ENCODE measurements at regions not wholly inside any gene's neighbourhood (a gene's known extent, or its start where the extent isn't known, plus 50 kb on each side); places are given as distances from the start of the nearest gene placed in this dataset.
A peak's percentile ranks its signal among the peaks of the same experiment; 100 is the strongest.
"Not testable (repeated sequence)": the region's sequence is repeated elsewhere in the genome, so short reads cannot be mapped to it uniquely, and the experiment has no call there.

- intact Hi-C loops (cut with micrococcal nuclease); ATAC-seq; DNase-seq: not testable (repeated sequence)
Observed at GRCh38 chr12:131388164-131389053, 322.5 kb upstream of the SFSWAP start.

- ATAC-seq (no peak), DNase-seq (no peak)
- intact Hi-C loops (cut with micrococcal nuclease), result no loop called here
Observed at GRCh38 chr12:131389054-131390013, 321.6 kb upstream of the SFSWAP start.

- intact Hi-C loops (cut with micrococcal nuclease), result no loop called here
- ATAC-seq (no peak), DNase-seq (no peak)
Observed at GRCh38 chr12:131390412-131391334, 320.2 kb upstream of the SFSWAP start.

DNA sequence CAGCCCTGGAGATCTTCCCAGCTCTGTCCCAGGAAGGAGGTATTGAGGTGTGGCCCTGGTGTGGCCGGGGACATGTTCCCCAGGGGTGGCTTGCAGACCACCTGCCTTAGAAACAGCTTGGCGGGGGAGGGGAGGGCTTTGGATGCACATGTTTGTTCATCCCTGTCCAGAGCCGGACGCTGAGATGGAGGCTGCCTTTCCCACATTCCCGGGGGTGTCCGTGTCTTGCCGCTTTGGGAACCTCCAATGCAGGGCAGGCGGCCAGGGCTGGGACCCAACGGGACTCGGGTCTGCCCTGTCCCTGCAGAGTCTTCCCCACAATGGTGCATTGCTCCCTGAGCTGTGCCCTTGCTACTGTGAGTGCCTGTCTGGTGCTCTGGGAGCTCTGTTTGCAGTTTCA lies 319.5 kb upstream of the SFSWAP start:
- intact Hi-C loops (cut with micrococcal nuclease), result no loop called here
- ATAC-seq, result no peak

DNA sequence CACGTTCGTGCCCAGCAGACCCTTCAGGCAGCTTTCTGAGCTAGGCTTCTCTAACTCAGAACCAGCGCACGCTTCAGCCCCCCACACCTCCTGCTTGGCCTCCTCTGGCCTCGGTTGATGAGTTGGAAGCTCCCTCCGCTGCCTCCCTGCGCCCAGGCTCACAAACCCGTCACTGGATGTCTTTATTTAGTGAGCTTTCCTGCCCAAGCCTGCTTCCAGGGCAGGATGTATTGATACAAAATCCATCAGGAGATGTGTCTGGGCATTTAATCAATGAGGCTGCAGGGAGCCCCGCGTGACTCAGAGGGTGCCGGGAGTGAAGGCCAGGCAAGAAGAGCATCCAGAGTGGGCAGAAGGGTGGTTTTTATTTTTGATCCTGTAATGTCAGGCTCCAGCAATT lies 316.1 kb upstream of the SFSWAP start:
- DNase-seq; ATAC-seq; intact Hi-C loops (cut with micrococcal nuclease): not testable (repeated sequence)

More for the DNA sequence above, 319.5 kb upstream of the SFSWAP start:
- DNase-seq, result no peak

GRCh38 chr12:131395209-131395684 lies 315.6 kb upstream of the SFSWAP start:
- DNase-seq; intact Hi-C loops (cut with micrococcal nuclease); ATAC-seq: not testable (repeated sequence)

GRCh38 chr12:131395971-131396573 lies 314.8 kb upstream of the SFSWAP start:
- ATAC-seq (no peak), DNase-seq (no peak)
- intact Hi-C loops (cut with micrococcal nuclease), result no loop called here

- no peak for ATAC-seq
- intact Hi-C loops (cut with micrococcal nuclease), result no loop called here
- DNase-seq, result no peak
Observed at GRCh38 chr12:131397493-131398181, 313.3 kb upstream of the SFSWAP start.

DNA sequence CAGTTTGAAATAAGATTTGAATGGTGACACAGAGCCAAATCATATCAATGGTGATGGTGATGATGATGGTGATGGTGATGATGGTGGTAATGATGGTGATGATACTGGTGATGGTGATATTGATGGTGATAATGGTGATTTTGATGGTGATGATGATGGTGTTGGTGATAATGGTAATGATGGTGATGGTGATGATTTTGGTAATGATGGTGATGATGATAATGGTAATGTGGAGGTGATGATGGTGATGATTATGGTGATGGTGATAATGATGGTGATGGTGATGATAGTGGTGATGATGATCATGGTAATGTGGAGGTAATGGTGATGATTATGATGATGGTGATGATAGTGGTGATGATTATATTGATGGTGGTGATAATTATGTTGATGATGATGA lies 311.9 kb upstream of the SFSWAP start:
- no peak for ATAC-seq
- DNase-seq, result no peak
- intact Hi-C loops (cut with micrococcal nuclease), result no loop called here

- DNase-seq; intact Hi-C loops (cut with micrococcal nuclease); ATAC-seq: not testable (repeated sequence)
Observed at GRCh38 chr12:131400668-131401294, 310.1 kb upstream of the SFSWAP start.

DNA sequence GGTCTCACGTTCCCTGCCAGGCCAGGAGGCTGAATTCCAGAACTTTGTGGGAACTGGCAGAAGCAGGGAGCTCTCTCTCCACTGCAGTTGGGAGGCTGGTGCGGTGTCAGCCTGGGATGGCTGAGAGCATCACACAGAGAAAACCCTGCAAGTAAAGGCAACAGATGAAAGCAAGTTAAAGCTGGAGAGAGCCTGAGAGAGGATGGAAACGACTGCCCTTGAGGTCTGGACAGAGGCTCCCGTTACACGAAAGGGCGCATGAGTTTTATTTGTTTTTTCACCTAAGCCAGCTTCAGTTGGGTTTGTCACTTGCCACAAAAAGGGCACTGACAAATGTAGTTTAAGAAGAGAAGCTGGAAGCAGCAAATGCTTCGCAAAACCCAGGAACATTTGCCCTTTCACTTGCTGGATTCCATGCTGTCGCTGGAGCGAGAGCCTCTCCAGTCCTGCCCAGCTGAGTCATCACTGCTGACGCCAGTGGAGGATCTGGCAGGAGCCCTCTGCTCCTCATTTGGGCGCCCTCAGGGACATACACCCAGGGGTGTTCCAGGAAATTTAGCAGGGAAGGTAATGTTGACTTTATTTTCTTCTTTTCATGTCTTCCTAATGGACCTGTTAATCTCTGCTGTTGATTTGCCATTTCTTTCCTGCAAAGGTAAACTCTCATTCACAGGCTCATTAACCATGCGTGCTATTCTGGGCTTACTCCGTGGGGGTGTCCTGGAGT lies 308.8 kb upstream of the SFSWAP start:
- DNase-seq; intact Hi-C loops (cut with micrococcal nuclease): not testable (repeated sequence)
- peak; percentile 94 for ATAC-seq

DNA sequence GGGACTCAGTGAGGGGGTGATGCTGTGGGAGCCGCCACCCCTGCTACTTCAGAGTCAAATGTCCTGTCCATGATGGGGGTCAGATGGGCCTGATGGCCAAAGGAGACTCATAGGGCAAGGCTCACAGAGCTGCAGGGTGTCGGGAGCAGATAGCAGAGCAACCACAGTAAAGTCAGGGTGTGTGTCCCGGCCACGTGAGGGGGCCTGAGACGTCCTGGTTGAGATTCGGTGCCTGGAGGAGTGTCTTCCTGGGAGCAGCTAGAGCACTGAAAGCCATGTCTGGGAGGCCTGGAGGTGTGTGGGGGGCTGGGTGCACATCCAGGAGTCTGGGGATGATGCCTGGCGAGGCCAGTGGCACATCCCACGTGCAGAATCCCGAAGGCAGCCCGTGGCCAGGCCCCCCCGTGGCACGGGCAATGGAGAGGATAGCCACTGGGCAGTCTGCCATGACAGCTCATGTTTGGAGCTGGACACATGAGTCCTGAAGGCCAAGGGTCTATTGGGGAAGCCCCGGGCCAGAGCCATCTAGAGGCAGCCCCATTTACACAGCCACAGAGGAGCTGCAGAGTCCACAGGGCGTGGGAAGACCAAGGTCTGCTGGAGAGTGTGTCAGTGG lies 308.0 kb upstream of the SFSWAP start:
- DNase-seq, result no peak
- intact Hi-C loops (cut with micrococcal nuclease), result no loop called here
- ATAC-seq, result no peak

DNA sequence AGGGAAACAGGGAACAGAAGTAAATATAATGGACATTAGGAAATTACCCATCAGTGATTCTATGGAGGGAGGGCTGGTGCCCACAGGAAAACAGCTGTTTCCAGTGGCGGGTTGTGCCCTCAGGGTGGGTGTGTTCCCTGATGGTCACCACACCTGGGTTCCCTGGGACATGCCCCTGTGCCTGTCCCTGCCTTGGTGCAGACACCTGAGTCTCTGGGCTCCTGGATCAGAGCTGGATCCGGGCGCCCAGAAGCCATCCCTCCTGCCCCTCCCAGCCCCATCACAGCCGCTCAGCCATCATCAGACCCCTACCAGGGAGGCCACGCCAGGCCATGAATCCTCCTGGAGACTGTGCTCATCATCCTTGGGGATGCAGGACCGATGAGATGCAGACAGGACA lies 307.2 kb upstream of the SFSWAP start:
- DNase-seq, result no peak
- intact Hi-C loops (cut with micrococcal nuclease), result no loop called here
- no peak for ATAC-seq

GRCh38 chr12:131404705-131405104 lies 306.2 kb upstream of the SFSWAP start:
- no peak for DNase-seq
- no peak for ATAC-seq
- intact Hi-C loops (cut with micrococcal nuclease), result no loop called here

GRCh38 chr12:131407221-131408035 lies 303.5 kb upstream of the SFSWAP start:
- no peak for DNase-seq
- intact Hi-C loops (cut with micrococcal nuclease), result no loop called here
- ATAC-seq, result no peak

GRCh38 chr12:131408036-131408365 lies 302.9 kb upstream of the SFSWAP start:
- ATAC-seq (no peak), DNase-seq (no peak)
- intact Hi-C loops (cut with micrococcal nuclease), result no loop called here

Measured in left ventricle myocardium superior (tissue), 1 donor.